ENCODE measurements at regions not wholly inside any gene's neighbourhood (a gene's known extent, or its start where the extent isn't known, plus 50 kb on each side); places are given as distances from the start of the nearest gene placed in this dataset.
"Not testable (repeated sequence)": the region's sequence is repeated elsewhere in the genome, so short reads cannot be mapped to it uniquely, and the experiment has no call there.

GRCh38 chr5:124494540-124495116 is 251.8 kb downstream of the ZNF608 start:
- no peak for TF ChIP-seq CTCF (IDR thresholded peaks at IDR 0.05; ENCODE audit: extremely low read depth, insufficient read depth, missing control alignments)
- in situ Hi-C loops (cut with MboI; ENCODE audit: low pct_unique_long_range_greater_than_20kb, low sequenced_read_pairs, unreplicated experiment): no loop called here
- no peak for DNase-seq (ENCODE audit: low spot score)

- TF ChIP-seq CTCF (IDR thresholded peaks at IDR 0.05; ENCODE audit: extremely low read depth, insufficient read depth, missing control alignments): no peak
- DNase-seq (ENCODE audit: low spot score): no peak
- in situ Hi-C loops (cut with MboI; ENCODE audit: low pct_unique_long_range_greater_than_20kb, low sequenced_read_pairs, unreplicated experiment): no loop called here
Measured at GRCh38 chr5:124492444-124493224, 253.8 kb downstream of the ZNF608 start.

GRCh38 chr5:124490315-124490714 is 256.1 kb downstream of the ZNF608 start:
- in situ Hi-C loops (cut with MboI; ENCODE audit: low pct_unique_long_range_greater_than_20kb, low sequenced_read_pairs, unreplicated experiment); DNase-seq (ENCODE audit: low spot score): not testable (repeated sequence)

- DNase-seq (ENCODE audit: low spot score): no peak
- in situ Hi-C loops (cut with MboI; ENCODE audit: low pct_unique_long_range_greater_than_20kb, low sequenced_read_pairs, unreplicated experiment): no loop called here
- TF ChIP-seq CTCF (IDR thresholded peaks at IDR 0.05; ENCODE audit: extremely low read depth, insufficient read depth, missing control alignments): no peak
Measured at GRCh38 chr5:124481419-124481818, 265.0 kb downstream of the ZNF608 start.

- no peak for DNase-seq (ENCODE audit: low spot score)
- in situ Hi-C loops (cut with MboI; ENCODE audit: low pct_unique_long_range_greater_than_20kb, low sequenced_read_pairs, unreplicated experiment): no loop called here
- no peak for TF ChIP-seq CTCF (IDR thresholded peaks at IDR 0.05; ENCODE audit: extremely low read depth, insufficient read depth, missing control alignments)
Measured at GRCh38 chr5:124480964-124481363, 265.5 kb downstream of the ZNF608 start.

GRCh38 chr5:124480022-124480421 is 266.4 kb downstream of the ZNF608 start:
- in situ Hi-C loops (cut with MboI; ENCODE audit: low pct_unique_long_range_greater_than_20kb, low sequenced_read_pairs, unreplicated experiment): no loop called here
- DNase-seq (ENCODE audit: low spot score): no peak
- no peak for TF ChIP-seq CTCF (IDR thresholded peaks at IDR 0.05; ENCODE audit: extremely low read depth, insufficient read depth, missing control alignments)

GRCh38 chr5:124478264-124478663 is 268.2 kb downstream of the ZNF608 start:
- no peak for DNase-seq (ENCODE audit: low spot score)
- no peak for TF ChIP-seq CTCF (IDR thresholded peaks at IDR 0.05; ENCODE audit: extremely low read depth, insufficient read depth, missing control alignments)
- in situ Hi-C loops (cut with MboI; ENCODE audit: low pct_unique_long_range_greater_than_20kb, low sequenced_read_pairs, unreplicated experiment): no loop called here
